ENCODE measurements at regions not wholly inside any gene's neighbourhood (a gene's known extent, or its start where the extent isn't known, plus 50 kb on each side); places are given as distances from the start of the nearest gene placed in this dataset.

GRCh38 chr16:59385959-59386358 is 651.8 kb upstream of the GOT2 start:
- TF ChIP-seq, protein P1, sequence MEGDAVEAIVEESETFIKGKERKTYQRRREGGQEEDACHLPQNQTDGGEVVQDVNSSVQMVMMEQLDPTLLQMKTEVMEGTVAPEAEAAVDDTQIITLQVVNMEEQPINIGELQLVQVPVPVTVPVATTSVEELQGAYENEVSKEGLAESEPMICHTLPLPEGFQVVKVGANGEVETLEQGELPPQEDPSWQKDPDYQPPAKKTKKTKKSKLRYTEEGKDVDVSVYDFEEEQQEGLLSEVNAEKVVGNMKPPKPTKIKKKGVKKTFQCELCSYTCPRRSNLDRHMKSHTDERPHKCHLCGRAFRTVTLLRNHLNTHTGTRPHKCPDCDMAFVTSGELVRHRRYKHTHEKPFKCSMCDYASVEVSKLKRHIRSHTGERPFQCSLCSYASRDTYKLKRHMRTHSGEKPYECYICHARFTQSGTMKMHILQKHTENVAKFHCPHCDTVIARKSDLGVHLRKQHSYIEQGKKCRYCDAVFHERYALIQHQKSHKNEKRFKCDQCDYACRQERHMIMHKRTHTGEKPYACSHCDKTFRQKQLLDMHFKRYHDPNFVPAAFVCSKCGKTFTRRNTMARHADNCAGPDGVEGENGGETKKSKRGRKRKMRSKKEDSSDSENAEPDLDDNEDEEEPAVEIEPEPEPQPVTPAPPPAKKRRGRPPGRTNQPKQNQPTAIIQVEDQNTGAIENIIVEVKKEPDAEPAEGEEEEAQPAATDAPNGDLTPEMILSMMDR (IDR thresholded peaks at IDR 0.05; ENCODE audit: low read depth, low read length, poor library complexity, severe bottlenecking) = no peak
- TF ChIP-seq EZH2phosphoT487 (IDR thresholded peaks at IDR 0.05; ENCODE audit: borderline replicate concordance, low read length) = no peak

Measured in DOHH2 (cell line).